Vagina (tissue), 2 donors: ENCODE measurements at regions not wholly inside any gene's neighbourhood (a gene's known extent, or its start where the extent isn't known, plus 50 kb on each side); places are given as distances from the start of the nearest gene placed in this dataset.

ENCODE experiments used
- CTCF ChIP-seq, 3 experiments: fragments of 450-650 bp in 2 of 3; fragments of 200-600 bp in 1 of 3; sonication (generic) in 1 of 3; IDR thresholded peaks; one replicate each; pipeline ENCODE4 v1.5.1; 2017 to 2019; ENCODE audit warnings: antibody characterized with exemption in 3 of 3, mild to moderate bottlenecking in 2 of 3, moderate library complexity in 2 of 3
- POLR2A ChIP-seq, 2 donors: fragments of 450-650 bp; IDR thresholded peaks; one replicate each; pipeline ENCODE4 v1.6.1; 2017; ENCODE audit warnings: antibody characterized with exemption in 2 of 2, mild to moderate bottlenecking in 2 of 2, moderate library complexity in 2 of 2
- POLR2AphosphoS5 ChIP-seq, 2 donors: sonication (generic); formaldehyde crosslinking; IDR thresholded peaks; one replicate each; pipeline ENCODE4 v1.9.0; 2017; ENCODE audit warnings: antibody characterized with exemption in 2 of 2, mild to moderate bottlenecking in 2 of 2, low read depth in 1 of 2; ENCODE audit not compliant: insufficient read depth in 1 of 2

- TF ChIP-seq POLR2AphosphoS5 (IDR thresholded peaks at IDR 0.05; ENCODE audit: insufficient read depth in 1 of 2, low read depth in 1 of 2) (no peak), CTCF (IDR thresholded peaks at IDR 0.05) (no peak), POLR2A (IDR thresholded peaks at IDR 0.05) (no peak)
These were observed 476.6 kb downstream of the ZNF536 start for GRCh38 chr19:30848636-30849425.
